GM21619 (cell line): ENCODE measurements at regions not wholly inside any gene's neighbourhood (a gene's known extent, or its start where the extent isn't known, plus 50 kb on each side); places are given as distances from the start of the nearest gene placed in this dataset.
"Not testable (repeated sequence)": the region's sequence is repeated elsewhere in the genome, so short reads cannot be mapped to it uniquely, and the experiment has no call there.

ENCODE experiments used
- ATAC-seq: cut with Tn5 transposase; IDR thresholded peaks from one replicate; pipeline ENCODE4 v1.9.1; 2021; ENCODE audit not compliant: unreplicated experiment

DNA sequence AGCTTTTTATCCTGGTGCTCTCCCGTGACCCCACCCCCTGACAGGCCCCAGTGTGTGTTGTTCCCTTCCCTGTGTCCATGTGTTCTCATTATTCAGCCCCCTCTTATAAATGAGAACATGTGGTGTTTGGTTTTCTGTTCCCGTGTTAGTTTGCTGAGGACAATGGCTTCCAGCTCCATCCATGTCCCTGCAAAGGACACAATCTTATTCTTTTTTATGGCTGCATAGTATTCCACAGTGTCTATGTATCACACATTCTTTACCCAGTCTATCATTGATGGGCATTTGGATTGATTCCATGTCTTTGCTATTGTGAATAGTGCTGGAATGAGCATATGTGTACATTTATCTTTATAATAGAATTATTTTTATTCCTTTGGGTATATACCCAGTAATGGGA is 360.5 kb downstream of the GATA3 start:
- not testable (repeated sequence) for ATAC-seq

- peak; percentile 52 for ATAC-seq
Observed at GRCh38 chr10:8416192-8416701, 361.8 kb downstream of the GATA3 start.

- no peak for ATAC-seq
Observed at GRCh38 chr10:8416760-8417159, 362.3 kb downstream of the GATA3 start.

DNA sequence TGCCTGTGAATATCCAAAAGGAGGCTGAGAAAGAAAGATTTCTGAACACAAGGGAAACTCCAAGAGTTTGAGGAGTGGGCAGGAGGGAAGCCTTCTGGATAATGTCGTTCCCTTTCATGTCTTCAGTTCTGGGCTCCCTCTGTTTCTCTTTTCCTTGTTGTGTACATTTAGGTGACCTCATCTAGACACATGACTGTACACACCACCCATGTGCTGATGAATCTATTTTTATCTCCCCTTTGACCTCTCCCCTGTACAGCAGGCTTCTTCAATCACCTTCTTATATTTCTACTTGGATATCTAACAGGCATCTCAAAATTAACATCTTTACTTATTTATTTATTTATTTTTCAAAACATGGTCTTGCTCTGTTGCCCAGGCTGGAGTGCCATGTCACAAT is 363.1 kb downstream of the GATA3 start:
- ATAC-seq, result no peak

GRCh38 chr10:8418631-8419030 is 364.1 kb downstream of the GATA3 start:
- ATAC-seq, result no peak

DNA sequence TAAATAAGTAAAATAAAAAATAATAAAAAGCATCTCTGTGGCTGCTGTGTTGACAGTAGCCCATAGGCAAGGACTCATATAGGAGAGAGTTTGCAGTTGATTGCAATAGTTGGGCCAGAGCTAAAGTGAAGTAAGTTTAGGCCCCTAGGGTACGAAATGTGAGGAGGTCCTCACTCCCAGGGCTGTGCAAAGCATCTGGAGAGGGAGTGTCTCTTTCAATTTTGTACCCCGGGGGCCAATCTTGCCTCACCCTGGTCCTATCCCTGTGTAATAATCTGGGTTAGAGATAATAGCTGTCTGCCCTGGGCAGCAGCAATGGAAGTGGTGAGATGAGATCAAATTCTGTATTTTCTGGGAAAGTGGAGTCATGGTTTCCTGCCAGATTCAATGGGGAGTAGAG is 365.7 kb downstream of the GATA3 start:
- ATAC-seq, result no peak

DNA sequence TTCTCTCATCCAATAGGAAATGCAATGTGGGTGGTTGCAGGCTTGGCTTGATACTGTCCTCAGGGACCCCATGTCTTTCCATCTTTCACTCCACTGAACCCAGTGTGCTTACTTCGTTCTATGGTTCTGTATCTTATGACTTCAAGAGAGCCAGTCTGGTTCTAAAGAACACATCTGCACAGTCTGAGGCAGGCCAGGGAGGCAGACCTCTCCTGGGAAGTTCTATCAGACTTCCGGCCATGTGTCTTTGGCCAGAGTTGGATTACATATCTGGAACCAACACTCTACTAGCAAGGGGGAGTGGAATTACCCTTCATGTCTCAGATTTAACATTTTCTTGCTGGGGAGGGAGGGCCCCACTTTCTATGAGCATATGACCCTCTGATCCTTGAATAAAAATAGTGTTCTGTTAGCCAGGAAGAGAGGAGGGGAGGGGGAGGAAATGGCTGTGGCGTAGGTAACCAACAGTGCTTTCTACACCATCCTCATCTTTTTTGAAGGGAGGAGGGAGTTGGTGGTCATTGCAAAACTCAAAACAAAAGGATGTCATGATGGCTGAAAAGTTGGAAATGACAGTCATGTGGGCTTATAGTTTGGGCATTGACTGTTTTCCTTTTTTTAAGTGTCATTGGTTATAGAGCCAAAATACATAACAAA is 370.2 kb downstream of the GATA3 start:
- ATAC-seq, result no peak

- no peak for ATAC-seq
Observed at GRCh38 chr10:8428654-8429053, 374.2 kb downstream of the GATA3 start.

DNA sequence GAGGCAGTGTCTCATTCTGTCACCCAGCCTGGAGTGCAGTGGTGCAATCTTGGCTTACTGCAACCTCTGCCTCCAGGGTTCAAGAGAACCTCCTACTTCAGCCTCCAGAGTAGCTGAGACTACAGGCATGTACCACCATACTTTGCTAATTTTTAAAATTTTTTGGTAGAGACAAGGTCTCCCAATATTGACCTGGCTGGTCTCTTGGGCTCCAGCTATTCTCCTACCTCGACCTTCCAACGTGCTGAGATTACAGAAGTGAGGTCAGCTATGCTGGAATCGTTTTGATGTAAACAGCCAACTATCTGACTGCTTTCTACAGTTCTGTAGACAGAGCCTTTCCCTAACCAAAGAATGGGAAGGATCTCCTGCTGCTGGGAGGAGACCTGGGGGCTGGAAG is 375.8 kb downstream of the GATA3 start:
- ATAC-seq, result no peak

DNA sequence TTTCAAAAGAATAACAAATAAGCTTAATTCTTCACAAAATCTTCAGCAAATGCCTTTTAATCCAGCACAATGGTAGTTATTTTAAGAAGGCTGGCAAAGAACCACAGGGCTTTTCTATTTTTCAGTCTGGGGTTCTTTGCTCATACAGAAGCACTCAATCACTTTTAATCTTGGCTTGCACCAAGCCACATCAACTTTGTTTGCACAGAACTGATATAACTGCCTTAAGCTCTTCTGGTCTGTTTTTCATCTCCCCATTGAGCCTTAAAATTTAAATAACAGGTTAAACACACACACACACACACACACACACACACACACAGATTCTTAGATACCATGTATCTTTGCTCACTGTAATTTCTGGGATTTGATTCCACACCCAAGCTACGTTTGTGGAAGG is 377.0 kb downstream of the GATA3 start:
- no peak for ATAC-seq

GRCh38 chr10:8435186-8436055 is 380.9 kb downstream of the GATA3 start:
- no peak for ATAC-seq

DNA sequence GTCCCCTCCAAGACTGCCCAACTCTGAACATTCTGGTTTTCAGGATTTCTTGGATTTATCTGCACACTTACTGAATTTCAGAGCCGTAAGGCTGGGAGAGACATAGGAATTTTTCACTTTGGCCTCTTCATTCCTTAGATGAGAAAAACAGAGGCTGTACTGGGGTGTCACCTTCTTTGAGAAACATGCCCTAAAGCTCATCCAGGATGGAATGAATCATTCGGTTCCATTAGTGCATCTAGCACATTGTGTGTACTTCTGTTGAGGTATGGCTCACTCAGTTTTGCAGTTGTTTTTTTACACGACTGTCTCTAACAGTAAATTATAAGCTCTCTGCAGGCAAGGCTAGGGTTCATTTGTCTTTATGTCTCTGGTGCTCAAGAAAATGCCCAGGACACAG is 383.4 kb downstream of the GATA3 start:
- no peak for ATAC-seq

GRCh38 chr10:8438603-8439002 is 384.1 kb downstream of the GATA3 start:
- ATAC-seq, result no peak

GRCh38 chr10:8439040-8439439 is 384.6 kb downstream of the GATA3 start:
- ATAC-seq, result no peak

DNA sequence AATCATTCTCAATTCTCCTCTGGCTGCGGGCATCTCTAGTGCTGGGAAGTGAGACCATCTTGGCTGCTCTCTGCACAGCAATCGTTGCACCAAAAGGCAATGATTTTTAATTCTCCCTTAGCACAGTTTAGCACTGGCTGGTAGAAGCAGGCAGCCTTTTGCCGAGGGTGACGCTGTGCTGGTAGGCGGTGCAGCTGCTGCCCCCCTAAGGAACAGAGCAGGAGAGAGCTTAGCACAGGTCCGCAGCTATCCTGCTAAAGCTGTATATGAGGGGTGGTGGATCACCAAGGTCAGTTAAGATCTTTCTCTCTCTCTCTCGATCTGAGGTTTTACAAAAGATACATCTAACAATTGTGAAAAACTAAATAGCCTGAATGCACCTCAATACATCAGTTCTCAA is 390.1 kb downstream of the GATA3 start:
- no peak for ATAC-seq

GRCh38 chr10:8445353-8445752 is 390.9 kb downstream of the GATA3 start:
- ATAC-seq, result no peak

- ATAC-seq, result no peak
Observed at GRCh38 chr10:8449909-8450308, 395.4 kb downstream of the GATA3 start.

DNA sequence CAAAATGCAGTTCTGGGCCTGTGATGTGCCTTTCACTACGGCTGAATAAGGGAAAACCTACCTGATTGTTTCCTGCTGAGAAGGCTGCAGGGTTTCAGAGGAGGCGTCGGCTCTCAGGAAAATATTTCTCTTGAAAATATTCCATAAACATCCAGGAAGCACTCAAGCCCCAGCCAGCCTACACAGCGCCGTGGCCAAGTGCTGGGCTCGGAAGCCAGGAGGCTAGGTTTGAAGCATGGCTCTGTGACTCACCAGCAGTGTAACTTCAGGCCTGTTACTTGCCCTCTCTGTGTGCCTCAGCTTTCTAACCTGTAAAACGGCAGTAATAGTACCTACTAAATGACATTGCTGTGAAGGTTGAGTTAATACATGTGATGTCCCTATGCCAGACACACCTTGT is 399.1 kb downstream of the GATA3 start:
- ATAC-seq, result no peak

DNA sequence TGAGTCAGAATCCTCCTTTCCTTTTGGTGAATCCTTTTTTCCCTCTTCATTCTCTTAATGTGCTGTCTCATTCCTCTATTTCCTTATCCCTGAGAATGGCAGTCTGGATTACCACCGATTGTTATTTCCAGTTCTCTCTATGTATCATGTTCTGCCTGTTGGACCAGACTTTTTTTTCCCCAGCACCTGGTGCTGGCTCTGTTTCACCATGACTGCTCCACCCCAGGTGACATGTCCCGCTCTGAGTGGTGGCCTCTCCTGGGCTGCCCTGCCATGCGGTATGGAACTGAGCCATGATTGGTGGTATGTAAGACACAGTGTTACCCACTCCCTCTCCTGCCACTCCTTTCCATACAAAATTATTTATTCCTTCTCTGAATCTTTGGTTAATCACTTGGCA is 399.9 kb downstream of the GATA3 start:
- ATAC-seq, result no peak

- ATAC-seq, result no peak
Observed at GRCh38 chr10:8455181-8455580, 400.7 kb downstream of the GATA3 start.

- ATAC-seq, result no peak
Observed at GRCh38 chr10:8456386-8456785, 401.9 kb downstream of the GATA3 start.

DNA sequence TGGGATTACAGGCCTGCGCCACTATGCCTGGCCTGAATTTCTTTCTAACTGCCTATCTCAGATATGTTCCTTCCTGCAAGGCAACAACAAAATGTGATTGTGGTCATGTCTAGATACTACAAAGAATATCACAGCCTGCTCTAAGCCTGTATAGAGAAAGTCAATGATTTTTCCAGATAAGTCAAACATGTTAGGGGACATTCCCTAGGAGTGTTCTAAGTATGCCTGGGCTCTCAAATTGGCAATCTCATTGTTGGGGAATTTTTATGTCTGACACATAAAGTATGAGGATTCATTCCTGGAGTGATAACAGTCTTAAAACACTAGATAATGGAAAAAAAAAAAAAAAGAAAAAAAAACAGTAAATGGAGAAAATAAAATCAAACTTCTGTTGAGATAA is 406.1 kb downstream of the GATA3 start:
- no peak for ATAC-seq
